SH-SY5Y (cell line): ENCODE measurements at regions not wholly inside any gene's neighbourhood (a gene's known extent, or its start where the extent isn't known, plus 50 kb on each side); places are given as distances from the start of the nearest gene placed in this dataset.

ENCODE experiments used
- GATA2 ChIP-seq: IDR thresholded peaks from 2 replicates; pipeline ENCODE4 v1.6.1; 2011; ENCODE audit warnings: mild to moderate bottlenecking, low read depth, low read length
- GATA3 ChIP-seq: IDR thresholded peaks from 2 replicates; pipeline ENCODE4 v1.6.1; 2011; ENCODE audit warnings: low read depth, mild to moderate bottlenecking, low read length, moderate library complexity

DNA sequence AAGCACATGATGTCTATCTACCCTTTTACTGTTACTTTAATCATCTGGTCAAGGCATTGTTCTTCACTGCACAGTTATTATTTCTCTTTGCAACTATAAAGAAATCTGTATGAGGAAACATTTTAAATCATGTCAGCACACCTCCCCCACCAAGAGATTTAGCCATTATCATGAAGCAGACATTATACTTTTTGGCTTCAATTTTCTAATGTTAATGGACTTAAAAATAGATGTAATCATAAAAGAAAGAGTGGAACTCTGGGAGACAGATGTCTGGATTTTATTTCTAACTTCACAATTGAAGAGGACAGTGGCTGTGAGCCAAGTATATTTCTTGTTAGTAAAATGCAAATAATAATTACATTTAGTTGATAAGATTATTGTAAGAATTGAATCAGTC, 932.4 kb downstream of the TAF11L14 start:
- no peak for TF ChIP-seq GATA2
- TF ChIP-seq GATA3: no peak
